Kidney capillary endothelial cell (primary cell): ENCODE measurements at regions not wholly inside any gene's neighbourhood (a gene's known extent, or its start where the extent isn't known, plus 50 kb on each side); places are given as distances from the start of the nearest gene placed in this dataset.
"Not testable (repeated sequence)": the region's sequence is repeated elsewhere in the genome, so short reads cannot be mapped to it uniquely, and the experiment has no call there.

Source experiments
- DNase-seq: peaks from one replicate; pipeline ENCODE4 v3.0.0-alpha.2; 2018; ENCODE audit warnings: low spot score

DNA sequence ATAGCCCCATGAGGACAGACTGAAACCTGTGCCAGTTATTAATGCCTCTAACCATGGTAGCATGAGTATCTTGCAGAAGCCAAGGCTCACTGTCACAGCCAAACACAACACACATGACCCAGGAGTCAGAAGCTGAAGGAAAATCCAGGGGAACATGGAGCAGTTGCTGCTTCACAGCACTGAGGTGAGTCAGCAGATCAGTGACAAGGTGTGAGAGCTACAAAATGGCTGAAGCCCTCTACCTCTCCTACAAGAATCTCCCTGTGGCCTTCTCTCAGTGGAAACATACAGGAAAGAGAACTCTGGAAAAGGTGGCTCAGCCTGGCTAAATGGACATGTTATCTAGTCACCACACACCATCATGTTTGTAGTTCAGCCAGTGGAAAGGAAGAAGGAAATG, 93.5 kb downstream of the NAB1 start:
- no peak for DNase-seq

DNA sequence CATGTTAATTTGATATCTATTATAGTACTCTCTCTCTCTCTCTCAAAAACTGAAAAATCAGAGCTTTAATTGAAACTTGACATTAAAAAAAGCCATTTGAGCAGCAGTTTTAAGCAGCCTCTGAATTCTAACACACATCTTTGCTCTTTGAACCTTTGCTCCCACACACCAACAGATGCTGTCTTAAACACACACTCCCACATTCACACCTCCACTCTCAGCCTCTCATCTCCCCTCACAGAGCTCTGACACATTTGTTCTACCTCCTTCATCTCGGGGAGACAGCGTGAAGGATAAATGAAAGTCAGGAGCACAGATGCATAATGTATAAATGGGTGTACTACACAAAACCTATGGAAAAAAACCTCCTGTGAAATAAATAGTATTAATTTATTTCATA, 95.2 kb downstream of the NAB1 start:
- no peak for DNase-seq

DNA sequence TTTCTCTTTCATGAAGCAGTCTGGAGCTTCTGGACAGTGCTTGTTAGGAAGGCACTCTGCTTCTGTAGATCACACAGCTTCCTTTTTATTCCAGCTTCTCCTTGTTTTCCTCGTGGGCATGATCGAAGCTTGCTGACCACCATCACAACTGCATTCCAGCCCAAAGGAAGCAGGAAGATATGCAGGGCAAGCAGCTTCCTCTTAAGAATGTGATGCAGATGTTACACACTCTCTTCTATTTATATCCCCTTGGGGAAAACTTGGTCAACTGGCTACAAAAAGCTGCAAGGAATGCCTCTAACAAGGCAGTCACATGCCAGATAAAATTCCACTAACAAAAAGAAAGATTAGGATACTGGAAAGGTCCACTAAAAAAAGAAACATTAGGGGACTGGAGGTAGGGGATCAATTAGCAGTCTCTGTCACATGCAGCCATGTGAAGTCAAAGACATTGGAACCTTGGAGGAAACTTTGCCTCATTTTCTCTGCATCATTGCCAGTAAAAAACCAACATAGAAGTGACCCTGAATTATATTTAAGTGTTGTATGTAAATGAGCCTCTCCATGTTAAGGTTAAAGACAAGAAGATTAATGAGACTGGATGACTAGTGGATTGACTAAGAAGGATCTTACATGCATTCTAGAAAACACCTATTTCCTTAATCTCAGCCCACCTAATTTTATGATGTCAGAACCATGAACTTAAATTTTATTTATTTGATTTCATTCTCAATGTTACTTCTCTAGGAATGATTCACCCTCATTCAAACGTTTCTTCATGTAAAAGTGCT, 98.3 kb downstream of the NAB1 start:
- peak; percentile 67 for DNase-seq

DNA sequence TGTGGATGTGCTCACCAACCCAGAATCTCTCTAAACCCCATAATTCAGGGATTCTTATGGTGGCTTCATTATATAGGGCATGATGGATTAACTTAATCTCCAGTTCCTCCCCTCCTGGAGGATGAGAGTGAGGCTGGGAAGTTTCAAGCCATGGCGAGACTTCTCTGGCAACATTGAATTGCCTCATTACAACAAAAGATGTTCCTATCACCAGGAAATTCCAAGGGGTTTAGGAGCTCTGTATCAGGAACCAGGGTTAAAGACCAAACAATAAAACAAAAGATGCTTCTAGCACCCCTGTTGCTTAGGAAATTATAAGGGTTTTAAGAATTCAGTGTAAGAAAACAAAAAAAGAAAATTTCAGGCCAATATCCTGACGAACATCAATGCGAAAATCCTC, 100.1 kb downstream of the NAB1 start:
- no peak for DNase-seq

DNA sequence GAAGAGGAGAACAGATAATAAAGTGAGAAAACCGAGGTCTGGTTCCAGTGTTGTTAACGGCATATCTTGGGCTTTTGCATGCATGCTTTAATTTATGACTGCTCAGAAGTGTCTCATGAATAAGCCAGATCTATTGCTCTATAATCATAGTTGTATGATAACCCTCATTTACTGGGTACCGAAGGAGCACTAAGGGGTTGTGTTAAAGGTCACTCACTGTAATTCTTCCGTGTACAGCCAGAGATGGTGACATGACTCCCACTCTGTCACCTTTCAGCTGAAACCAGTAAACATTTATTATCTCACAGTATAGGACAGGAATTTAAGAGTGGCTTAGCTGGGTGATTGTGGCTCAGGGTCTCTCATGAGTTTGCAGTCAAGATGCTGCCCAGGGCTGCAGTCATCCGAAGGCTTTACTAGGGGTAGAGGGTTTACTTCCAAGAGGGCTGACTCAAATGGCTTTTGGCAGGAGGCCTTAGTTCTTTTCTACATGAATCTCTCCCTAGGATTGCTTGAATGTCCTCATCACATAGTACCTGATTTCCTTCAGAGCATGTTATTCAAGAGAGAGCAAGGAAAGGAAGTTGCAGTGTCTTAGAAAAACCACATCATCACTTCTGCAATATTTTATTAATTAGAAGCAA, 107.0 kb downstream of the NAB1 start:
- no peak for DNase-seq

DNA sequence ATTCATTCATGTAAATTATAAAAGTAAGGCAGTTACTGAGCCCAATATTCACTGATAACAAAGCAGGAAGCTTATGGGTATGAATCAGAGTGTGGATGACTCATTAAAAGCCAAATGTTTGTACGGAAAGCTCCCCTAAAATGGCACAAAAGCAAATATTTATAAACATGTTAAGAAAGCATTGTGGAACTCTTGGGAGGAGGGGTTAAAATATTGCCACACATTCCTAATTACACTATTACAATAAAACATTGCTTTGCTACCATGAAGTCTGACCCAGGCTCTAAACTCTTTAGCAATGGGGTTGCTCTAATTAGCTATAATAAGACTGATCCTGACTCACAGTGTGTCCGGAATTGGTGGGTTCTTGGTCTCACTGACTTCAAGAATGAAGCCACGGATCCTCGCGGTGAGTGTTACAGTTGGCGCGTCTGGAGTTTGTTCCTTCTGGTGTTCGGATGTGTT, 110.9 kb downstream of the NAB1 start:
- peak; percentile 82 for DNase-seq

DNA sequence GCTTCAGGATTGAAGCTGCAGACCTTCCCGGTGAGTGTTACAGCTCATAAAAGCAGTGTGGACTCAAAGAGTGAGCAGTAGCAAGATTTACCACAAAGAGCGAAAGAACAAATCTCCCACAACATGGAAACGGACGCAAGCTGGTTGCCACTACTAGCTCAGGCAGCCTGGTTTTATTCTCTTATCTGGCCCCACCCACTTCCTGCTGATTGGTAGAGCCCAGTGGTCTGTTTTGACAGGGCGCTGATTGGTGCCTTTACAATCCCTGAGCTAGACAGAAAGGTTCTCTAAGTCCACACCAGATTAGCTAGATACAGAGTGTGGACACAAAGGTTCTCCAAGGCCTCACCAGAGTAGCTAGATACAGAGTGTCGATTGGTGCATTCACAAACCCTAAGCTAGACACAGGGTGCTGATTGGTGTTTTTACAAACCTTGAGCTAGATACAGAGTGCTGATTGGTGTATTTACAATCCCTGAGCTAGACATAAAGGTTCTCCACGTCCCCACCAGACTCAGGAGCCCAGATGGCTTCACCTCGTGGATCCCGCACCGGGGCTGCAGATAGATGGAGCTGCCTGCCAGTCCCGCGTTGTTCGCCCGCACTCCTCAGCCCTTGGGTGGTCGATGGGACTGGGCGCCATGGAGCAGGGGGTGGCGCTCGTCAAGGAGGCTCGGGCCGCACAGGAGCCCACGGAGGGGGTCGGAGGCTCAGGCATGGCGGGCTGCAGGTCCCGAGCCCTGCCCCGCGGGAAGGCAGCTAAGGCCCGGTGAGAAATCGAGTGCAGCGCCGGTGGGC, 111.7 kb downstream of the NAB1 start:
- not testable (repeated sequence) for DNase-seq

DNA sequence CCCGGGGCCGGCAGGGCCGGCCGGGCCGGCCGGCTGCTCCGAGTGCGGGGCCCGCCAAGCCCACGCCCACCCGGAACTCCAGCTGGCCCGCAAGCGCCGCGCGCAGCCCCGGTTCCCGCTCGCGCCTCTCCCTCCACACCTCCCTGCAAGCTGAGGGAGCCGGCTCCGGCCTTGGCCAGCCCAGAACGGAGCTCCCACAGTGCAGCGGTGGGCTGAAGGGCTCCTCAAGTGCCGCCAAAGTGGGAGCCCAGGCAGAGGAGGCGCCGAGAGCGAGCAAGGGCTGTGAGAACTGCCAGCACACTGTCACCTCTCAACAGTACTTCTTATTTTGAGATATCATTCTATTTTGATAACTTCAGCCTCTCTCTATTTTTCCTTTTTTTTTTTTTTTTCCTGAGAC, 112.3 kb downstream of the NAB1 start:
- not testable (repeated sequence) for DNase-seq

DNA sequence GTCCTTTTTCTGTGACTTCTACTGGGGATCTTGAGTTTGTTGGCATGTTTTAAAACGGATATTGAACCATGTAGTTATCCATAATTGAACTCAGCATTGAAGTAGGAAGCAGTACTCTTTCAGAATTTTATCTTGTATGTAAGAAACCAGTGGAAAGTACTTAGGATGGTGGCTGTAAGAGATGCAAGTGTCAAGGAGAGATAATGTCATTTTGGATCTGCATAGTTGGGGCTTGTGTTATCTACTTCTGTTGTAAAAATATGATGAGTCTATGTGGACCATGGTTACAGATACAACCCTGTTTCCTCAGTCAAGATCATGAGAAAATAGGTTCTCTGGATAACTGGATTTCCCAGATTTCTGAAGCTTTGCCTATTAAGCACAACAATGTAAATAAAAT, 113.7 kb downstream of the NAB1 start:
- no peak for DNase-seq

DNA sequence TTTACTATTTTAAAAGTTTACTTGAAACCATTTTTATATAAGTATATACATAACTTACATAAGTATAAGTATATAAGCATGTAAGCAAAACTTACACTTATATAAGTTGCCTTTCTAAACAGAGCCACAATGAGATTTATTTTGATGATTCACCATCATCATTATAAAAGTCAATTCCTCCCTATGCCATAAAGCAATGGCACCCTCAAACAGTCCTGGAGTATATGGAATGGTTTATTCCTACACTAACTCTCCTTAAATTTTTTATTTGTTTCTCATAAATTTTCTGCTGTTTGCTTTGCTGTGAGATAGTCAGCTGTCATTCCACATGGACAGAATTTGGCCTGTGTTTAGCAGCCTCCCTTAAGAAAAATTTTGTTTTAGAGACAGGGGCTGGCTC, 114.2 kb downstream of the NAB1 start:
- no peak for DNase-seq

DNA sequence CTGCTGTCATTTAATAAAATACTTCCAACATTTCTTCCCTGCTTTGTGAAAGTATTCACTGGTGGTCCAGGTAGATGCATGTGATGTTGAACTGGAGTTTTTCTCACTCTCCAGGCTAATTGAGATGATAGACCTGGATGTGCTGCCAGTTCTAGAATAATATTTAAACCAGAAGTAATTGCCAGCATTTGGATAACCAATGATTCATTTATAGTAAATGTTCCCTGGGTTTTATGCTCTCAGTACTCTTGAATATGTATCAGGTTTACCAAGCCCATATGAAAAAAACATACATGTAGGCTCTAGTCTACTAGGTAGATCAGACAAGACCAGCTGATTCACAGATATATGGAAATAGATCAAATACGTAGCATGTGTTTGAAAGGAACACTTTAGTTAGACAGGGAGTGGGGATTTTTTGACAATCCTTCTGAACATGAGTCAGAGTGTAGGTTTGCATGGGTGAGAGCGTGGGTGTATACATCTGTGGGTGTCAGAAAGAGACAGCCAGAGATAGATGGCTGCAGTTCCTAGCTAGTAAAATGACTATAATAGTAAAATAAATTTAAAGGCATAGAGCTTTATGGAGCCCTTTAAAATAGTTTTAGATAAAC, 115.1 kb downstream of the NAB1 start:
- DNase-seq = no peak

DNA sequence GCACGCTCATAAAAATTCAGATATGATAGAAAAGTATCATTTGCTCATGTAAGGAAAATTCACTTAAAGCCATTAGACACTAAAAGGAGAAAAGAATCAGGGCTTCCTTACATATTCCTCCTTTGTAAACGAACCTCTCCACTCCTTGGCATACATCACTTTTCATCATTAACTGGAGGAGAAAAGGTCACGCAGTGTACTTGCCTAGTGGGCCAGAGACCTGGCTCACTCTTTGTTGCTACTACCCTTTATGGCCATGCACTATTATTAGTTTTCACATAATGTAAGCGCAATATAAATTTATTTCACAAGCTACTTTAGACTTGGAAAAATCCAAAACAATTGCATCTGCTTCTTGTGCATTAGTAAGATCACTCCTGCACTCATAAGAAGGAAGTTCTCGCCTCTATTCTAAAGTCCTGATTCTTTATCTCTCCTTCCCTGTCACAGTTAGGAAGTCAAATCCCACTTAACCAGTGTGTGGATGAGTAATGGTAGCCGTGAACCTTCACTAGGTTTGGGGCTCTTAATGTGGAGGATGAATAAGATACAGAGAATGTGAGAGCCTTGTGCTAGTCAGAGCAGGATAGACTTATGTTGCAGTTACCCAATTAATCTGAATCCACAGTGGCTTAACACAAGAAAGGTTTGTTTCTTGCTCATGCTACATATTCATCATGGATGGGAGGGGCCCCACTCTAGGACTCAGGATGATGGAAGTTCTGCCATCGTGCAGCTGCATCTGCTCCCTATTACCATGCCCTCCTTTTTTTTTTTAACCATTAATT, 115.0 kb upstream of the GLS start:
- DNase-seq = no peak

DNA sequence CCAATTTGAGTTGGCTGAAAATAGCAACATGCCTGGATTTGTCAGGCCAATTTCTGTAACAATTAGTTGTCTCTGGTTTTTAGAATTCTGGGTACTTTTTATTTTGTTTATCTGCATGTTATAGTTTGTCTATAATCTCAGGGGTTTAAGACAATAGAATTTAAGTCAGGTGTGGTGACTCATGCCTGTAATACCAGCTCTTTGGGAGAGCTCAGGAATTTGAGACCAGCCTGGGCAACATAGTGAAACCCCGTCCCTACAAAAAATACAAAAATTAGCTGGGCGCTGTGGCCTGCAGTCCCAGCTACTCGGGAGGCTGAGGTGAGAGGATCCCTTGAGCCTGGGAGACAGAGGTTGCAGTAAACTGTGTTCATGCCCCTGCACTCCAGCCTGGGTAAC, 114.4 kb upstream of the GLS start:
- DNase-seq = no peak

DNA sequence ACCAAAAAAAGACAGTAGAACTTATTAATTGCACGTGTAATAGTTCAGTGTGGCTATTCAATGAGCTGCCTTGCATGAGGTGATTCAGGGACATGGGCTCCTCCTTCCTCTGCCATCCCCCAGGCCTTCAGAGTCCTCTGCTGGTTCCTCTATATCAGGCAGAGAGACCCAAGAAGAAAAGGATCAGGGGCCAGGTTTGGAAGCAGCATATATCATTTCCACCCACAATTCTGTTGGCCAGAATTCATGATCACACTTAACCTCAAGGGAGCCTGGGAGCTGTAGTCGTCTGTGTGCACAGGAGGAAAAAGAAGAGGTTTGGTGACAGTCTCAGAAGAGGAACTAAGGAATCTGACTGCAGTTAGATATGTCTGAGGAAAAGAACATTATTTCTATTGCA, 114.0 kb upstream of the GLS start:
- no peak for DNase-seq

DNA sequence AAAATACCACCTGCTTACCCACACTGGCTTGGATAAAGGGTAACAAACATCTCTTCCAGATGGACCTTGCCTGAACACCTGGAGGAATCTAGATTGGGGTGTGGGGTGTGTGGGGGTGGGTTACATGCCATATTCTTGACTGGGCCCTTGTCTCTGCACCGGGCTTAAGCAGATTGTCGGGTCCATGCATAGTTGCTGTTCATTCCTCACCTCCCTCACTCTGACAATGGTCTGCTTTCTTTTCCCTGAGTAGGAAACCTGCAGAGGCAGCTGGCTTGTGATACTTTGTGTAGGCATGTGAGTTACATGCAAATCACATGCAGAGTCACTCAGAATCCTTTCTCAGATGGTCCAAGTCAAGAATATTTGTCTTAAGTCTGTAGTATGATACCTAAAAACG, 112.8 kb upstream of the GLS start:
- DNase-seq = no peak

DNA sequence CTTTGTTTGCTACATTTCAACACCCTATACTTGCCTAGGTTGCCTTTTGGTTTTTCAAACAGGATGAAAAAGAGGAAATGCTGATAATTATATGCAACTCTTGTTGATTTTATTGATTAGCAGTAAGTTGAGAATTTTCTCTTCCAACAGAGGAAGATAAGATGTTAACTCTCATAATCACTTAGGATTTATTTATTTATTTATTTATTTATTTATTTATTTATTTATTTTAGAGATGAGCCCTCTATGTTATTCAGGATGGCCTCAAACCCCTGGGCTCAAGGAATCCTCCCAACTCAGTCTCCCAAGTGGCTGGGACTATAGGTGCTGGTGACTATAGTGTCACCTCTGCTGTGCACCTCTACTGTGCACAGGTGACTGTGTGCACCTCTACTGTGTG, 111.4 kb upstream of the GLS start:
- DNase-seq = no peak

DNA sequence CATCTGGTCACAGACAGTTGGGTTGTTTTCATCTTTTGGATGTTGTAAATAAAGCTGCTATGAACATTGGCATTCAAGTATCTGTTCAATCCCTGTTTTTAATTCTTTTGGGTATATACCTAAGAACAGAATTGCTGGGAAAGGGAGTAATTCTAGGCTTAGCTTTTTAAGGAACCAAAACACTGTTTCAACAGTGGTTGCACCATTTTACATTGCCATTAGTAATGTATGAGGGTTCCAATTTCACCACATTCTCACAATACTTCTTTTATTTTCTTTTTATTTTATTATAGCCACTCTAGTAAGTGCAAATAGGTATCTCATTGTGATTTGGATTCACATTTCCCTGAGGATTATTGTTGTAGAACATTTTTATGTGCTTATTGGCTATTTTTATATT, 108.9 kb upstream of the GLS start:
- no peak for DNase-seq

DNA sequence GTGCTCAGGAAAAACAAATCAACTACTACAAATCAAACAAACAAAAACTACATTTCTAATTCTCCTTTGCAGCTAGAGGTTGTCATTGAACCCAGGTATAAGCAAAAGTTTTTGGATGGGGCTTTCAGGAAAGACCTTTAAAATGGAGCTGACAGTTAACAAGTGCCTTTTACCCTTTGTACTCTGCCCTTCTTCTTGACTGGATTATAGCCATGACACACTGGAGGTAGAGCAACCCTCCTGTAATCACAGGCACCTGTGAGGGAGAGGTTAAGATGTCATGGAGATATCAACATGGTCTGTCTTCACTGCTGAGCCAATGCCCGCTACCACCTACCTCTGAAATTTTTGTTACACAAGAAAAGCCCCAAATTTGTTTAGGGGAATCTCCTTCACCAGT, 100.0 kb upstream of the GLS start:
- DNase-seq = no peak

DNA sequence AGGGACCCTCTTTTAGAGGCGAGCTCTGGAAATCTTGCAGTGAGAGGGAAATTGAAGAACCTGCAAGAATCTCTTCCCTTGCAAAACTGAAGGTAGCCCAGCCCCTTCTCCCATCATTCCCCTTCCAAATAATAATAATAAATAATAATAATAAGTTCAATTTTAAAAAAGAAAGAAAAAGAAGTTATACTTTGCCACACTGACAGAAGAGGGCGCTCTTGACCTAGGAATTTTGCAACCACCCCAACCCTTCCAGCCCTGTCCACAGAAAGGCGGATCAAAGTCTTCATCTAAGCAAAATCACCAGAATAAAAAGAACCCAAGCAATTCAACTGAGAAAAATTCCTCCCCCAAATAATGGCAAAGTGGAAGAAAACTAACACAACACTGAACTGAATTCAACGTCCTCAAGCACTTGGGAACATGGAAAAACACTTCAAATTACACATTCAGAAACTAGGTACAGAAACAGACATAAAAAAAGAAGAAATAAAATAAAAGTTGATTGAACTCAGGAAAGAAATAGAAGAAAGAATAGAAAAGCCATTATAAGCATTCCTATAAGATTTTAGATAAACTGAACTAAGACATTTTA, 98.9 kb upstream of the GLS start:
- DNase-seq = peak; percentile 48

DNA sequence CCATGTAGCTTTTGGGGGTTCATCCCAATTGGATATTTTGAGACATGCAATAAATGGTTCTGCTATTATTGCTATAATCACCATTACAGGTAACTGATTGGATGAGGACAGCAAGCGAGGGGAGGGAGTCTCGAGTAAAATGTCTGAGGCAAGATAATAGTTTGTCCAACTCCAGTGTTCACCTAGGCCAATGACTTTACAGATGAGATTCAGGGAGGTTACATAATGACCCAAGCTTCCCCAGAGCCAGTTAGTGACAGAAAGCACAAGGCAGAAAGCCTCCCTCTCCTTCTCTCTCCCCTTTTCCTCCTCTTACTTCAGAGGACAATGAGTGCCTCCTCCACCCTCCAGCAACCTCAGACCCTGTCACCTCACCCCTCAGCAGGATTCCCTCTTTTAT, 98.4 kb upstream of the GLS start:
- no peak for DNase-seq

DNA sequence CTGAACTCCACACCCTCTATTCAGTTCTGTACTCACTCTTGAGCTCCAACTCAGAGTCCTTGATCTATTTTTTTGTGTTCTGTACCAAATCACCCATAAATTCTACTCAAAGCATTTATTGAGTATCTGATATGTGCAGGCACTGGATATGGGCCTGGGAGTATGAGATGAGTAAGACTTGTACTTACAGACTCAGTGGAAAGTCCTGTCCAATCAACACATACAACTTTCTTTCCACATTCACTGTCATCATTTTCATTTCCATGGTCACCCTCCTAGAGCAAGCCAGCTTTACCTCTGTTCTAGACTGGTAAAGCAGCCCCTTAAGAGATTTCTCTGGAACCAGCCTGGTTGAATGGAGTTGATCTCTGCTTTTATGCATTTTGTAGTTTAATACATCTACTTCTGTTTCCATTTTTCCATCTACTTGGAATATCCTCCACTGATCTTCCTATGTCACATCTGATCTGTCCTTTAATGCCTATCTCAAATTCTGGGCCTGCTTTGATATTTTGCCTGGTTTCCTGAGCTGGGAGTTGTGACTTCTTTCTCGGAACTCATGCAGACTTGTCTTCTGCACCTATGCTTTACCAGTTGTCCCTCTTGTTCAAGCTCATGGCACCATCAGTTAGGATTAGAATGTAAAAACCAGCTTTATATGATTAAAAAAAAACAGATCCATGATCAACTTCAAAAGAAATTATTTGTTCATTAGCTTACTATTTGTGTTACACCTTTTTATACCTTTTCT, 96.9 kb upstream of the GLS start:
- DNase-seq = no peak
